Mesenchymal stem cell (in vitro differentiated cells and primary cell): ENCODE measurements at regions not wholly inside any gene's neighbourhood (a gene's known extent, or its start where the extent isn't known, plus 50 kb on each side); places are given as distances from the start of the nearest gene placed in this dataset.

Experiments used
- DNase-seq: peaks from one replicate; pipeline ENCODE4 v3.0.0-alpha.2; 2013
- H2AFZ ChIP-seq: one replicate; pipeline ENCODE4 v1.6.1; 2013; ENCODE audit warnings: low read depth, mild to moderate bottlenecking, control low read depth, inconsistent platforms, low read length, moderate library complexity
- H2AK5ac ChIP-seq: 2 replicates; pipeline ENCODE4 v1.6.1; 2013; ENCODE audit warnings: low read length, moderate library complexity, mild to moderate bottlenecking, inconsistent platforms; ENCODE audit not compliant: severe bottlenecking
- H2BK120ac ChIP-seq: one replicate; pipeline ENCODE4 v1.6.1; 2013; ENCODE audit warnings: low read depth, mild to moderate bottlenecking, inconsistent platforms, low read length, moderate library complexity
- H2BK12ac ChIP-seq, 2 experiments: one replicate each; pipeline ENCODE4 v1.6.1; 2013; ENCODE audit warnings: inconsistent platforms in 2 of 2, low read length in 2 of 2, mild to moderate bottlenecking in 2 of 2, moderate library complexity in 2 of 2, control low read depth in 1 of 2
- H2BK15ac ChIP-seq: one replicate; pipeline ENCODE4 v1.6.1; 2013; ENCODE audit warnings: mild to moderate bottlenecking, low read depth, inconsistent platforms; ENCODE audit not compliant: poor library complexity, severe bottlenecking
- H2BK5ac ChIP-seq: 2 replicates; pipeline ENCODE4 v1.6.1; 2013; ENCODE audit warnings: low read depth, mild to moderate bottlenecking, low read length, control low read depth, inconsistent platforms; ENCODE audit not compliant: poor library complexity, severe bottlenecking
- H3K14ac ChIP-seq, 2 experiments: one replicate each; pipeline ENCODE4 v1.6.1; 2013; ENCODE audit warnings: inconsistent platforms in 2 of 2, low read length in 2 of 2, control low read depth in 1 of 2, mild to moderate bottlenecking in 1 of 2, moderate library complexity in 1 of 2
- H3K18ac ChIP-seq, 2 experiments: one replicate each; pipeline ENCODE4 v1.6.1; 2013; ENCODE audit warnings: inconsistent platforms in 2 of 2, low read length in 2 of 2, control low read depth in 1 of 2, low read depth in 1 of 2, mild to moderate bottlenecking in 1 of 2
- H3K23ac ChIP-seq, 2 experiments: one replicate each; pipeline ENCODE4 v1.6.1; 2013; ENCODE audit warnings: inconsistent platforms in 2 of 2, low read length in 2 of 2, mild to moderate bottlenecking in 2 of 2, moderate library complexity in 2 of 2, control low read depth in 1 of 2
- H3K27ac ChIP-seq: 2 replicates; pipeline ENCODE4 v1.5.1; 2013; ENCODE audit warnings: mild to moderate bottlenecking, moderate library complexity, low read length, control low read depth, inconsistent platforms; ENCODE audit not compliant: poor library complexity, severe bottlenecking
- H3K27me3 ChIP-seq, 2 experiments: 2 replicates each; pipeline versions ENCODE4 v1.6.1 to v1.7.0; 2013; ENCODE audit warnings: low read length in 2 of 2, mild to moderate bottlenecking in 2 of 2, moderate library complexity in 2 of 2, control low read depth in 1 of 2, inconsistent platforms in 1 of 2; ENCODE audit not compliant: control insufficient read depth in 1 of 2, insufficient read depth in 1 of 2
- H3K36me3 ChIP-seq, 2 experiments: 2 replicates each; pipeline versions ENCODE4 v1.6.1 to v1.7.0; 2013; ENCODE audit warnings: low read length in 2 of 2, control low read depth in 1 of 2, inconsistent platforms in 1 of 2, low read depth in 1 of 2, mild to moderate bottlenecking in 1 of 2; ENCODE audit not compliant: insufficient read depth in 2 of 2, control insufficient read depth in 1 of 2
- H3K4ac ChIP-seq, 2 experiments: one replicate each; pipeline ENCODE4 v1.6.1; 2013; ENCODE audit warnings: inconsistent platforms in 2 of 2, low read length in 2 of 2, mild to moderate bottlenecking in 2 of 2, moderate library complexity in 2 of 2, control low read depth in 1 of 2, low read depth in 1 of 2
- H3K4me1 ChIP-seq: 2 replicates; pipeline ENCODE4 v1.6.1; 2013; ENCODE audit warnings: low read depth, low read length, control low read depth; ENCODE audit not compliant: control insufficient read depth, insufficient read depth
- H3K4me2 ChIP-seq: 2 replicates; pipeline ENCODE4 v1.6.1; 2013; ENCODE audit warnings: low read length, mild to moderate bottlenecking, inconsistent platforms; ENCODE audit not compliant: poor library complexity, severe bottlenecking
- H3K4me3 ChIP-seq, 2 experiments: 2 replicates each; pipeline versions ENCODE4 v1.5.1 to v1.7.0; 2013; ENCODE audit warnings: low read length in 2 of 2, mild to moderate bottlenecking in 2 of 2, control low read depth in 1 of 2, low read depth in 1 of 2; ENCODE audit not compliant: insufficient read depth in 1 of 2
- H3K79me1 ChIP-seq: replicated peaks from 2 replicates; pipeline ENCODE4 v1.6.1; 2013; ENCODE audit warnings: mild to moderate bottlenecking, control low read depth, low read length, inconsistent platforms; ENCODE audit not compliant: poor library complexity, severe bottlenecking
- H3K9ac ChIP-seq: 2 replicates; pipeline ENCODE4 v1.7.0; 2013; ENCODE audit warnings: mild to moderate bottlenecking, low read length, moderate library complexity
- H3K9me3 ChIP-seq: 2 replicates; pipeline ENCODE4 v1.7.0; 2013; ENCODE audit warnings: mild to moderate bottlenecking, low read length; ENCODE audit not compliant: control insufficient read depth
- H4K8ac ChIP-seq: one replicate; pipeline ENCODE4 v1.6.1; 2013; ENCODE audit warnings: inconsistent platforms, mild to moderate bottlenecking, low read length, moderate library complexity
- H4K91ac ChIP-seq: one replicate; pipeline ENCODE4 v1.6.1; 2013; ENCODE audit warnings: mild to moderate bottlenecking, low read length, inconsistent platforms
- WGBS: methylation state at CpG from one replicate; pipeline ENCODE4 v1.1.7; 2013; ENCODE audit warnings: mixed read lengths; 5-methylcytosine and 5-hydroxymethylcytosine counted together

DNA sequence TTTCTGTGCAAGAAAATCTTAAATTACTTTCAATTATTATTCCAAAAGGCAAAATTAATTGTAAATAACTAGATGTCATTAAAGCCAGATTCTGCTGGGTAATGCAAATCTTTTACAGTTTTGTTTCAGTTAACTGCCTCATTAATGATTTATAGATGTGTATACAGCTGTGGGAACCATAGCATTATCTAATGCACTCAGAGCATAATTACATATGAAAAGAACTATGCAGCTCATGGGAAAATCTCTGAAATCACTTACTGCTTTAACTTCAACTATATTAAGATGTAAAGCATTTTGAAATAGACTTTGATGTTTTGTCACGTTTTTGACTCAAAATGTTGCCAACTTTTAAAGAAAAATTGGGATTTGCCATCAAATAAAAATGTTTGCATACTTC lies 630.3 kb upstream of the KLHL4 start:
- H3K9ac ChIP-seq, result no peak overlapping the region
- H3K27me3 ChIP-seq, result no peaks in the 10 kb centered on the region
- H4K8ac ChIP-seq, result no peak overlapping the region
- no peak overlapping the region for H2BK12ac ChIP-seq
- no peak overlapping the region for H2AK5ac ChIP-seq
- no peak overlapping the region for H2BK5ac ChIP-seq
- no peak overlapping the region for H4K91ac ChIP-seq
- peak; percentile 6 for DNase-seq
- no peaks in the 10 kb centered on the region for H3K79me1 ChIP-seq
- no CpG with 5 or more reads among the region's 1 CpG for WGBS
- H3K14ac ChIP-seq, result no peak overlapping the region
- no peak overlapping the region for H3K4me2 ChIP-seq
- H2BK120ac ChIP-seq, result no peak overlapping the region
- no peak overlapping the region for H2BK15ac ChIP-seq
- no peak overlapping the region for H3K4ac ChIP-seq
- H3K36me3 ChIP-seq, result no peaks in the 10 kb centered on the region
- no peak overlapping the region for H3K27ac ChIP-seq
- H3K18ac ChIP-seq, result no peak overlapping the region
- no peak overlapping the region for H3K23ac ChIP-seq
- H3K9me3 ChIP-seq, result peaks cover 5% of the 10 kb centered on the region
- no peak overlapping the region for H2AFZ ChIP-seq
- H3K4me1 ChIP-seq, result no peaks in the 10 kb centered on the region
- no peak overlapping the region for H3K4me3 ChIP-seq

DNA sequence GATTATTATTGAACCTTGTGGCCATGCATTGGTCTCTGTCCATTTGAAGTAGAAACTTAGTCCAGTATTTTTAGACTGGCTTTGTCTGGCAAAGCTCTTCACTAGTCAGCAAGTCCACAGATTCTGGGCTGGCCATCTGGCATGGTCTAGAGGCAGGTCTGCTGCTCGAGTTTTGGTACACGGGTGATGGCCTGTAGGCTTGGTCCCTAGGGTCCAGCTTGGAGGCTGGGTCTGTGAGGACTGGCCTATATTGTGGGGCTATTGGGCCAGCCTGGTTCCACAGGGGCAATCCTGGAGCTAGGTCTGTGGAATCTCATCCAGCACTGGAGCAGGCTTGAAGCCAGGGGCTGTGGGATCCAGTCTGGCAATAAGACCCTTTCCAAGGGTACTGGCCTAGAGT lies 607.6 kb upstream of the KLHL4 start:
- Histone ChIP-seq H3K4me2 (no peak overlapping the region), H2BK120ac (no peak overlapping the region), H3K4me3 (no peak overlapping the region), H3K23ac (no peak overlapping the region), H3K14ac (no peak overlapping the region), H3K9me3 (no peaks in the 10 kb centered on the region), H3K36me3 (no peaks in the 10 kb centered on the region), H3K9ac (no peak overlapping the region), H2BK15ac (no peak overlapping the region), H3K27ac (no peak overlapping the region), H2AFZ (no peak overlapping the region), H2BK12ac (no peak overlapping the region), H4K8ac (no peak overlapping the region), H4K91ac (no peak overlapping the region), H3K4ac (no peak overlapping the region), H3K79me1 (no peaks in the 10 kb centered on the region), H3K27me3 (no peaks in the 10 kb centered on the region), H3K18ac (no peak overlapping the region), H2AK5ac (no peak overlapping the region), H2BK5ac (no peak overlapping the region), H3K4me1 (no peaks in the 10 kb centered on the region)
- WGBS, result 40% methylated on average over 1 of the region's 2 CpGs
- no peak for DNase-seq

DNA sequence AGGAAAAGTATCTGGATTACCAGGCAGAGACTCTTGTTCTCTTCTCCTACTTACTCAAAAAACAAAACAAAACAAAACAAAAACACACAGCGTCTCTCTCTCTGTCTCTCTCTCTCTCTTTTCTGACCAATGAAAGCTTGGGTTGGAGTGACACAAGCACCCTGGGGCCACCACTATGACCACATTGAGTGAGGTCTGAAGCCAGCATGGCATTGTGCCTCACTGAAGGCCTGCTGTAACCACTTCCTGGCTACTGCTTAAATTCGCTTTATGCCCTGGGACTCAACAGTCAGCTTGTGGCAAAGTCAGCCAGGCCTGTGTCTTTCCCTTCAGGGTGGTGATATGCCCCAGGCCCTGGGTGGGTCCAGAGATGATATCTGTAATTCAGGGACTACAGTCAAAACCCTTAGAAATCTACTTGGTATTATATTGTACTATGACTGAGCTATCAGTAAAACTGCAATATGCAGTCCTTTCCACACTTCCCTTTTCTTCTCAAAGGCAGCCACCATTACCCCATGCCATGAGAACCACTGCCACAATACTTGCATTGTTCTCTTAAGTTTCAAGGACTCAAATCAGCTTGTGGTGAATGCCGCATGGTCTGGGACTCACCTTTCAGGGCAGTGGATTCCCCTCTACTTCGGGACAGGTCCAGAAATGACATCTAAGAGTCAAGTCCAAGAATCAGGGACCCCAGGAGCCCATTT lies 606.8 kb upstream of the KLHL4 start:
- Histone ChIP-seq H2BK12ac (no peak overlapping the region), H2AFZ (no peak overlapping the region), H3K23ac (no peak overlapping the region), H3K14ac (no peak overlapping the region), H3K27me3 (no peaks in the 10 kb centered on the region), H4K91ac (no peak overlapping the region), H3K4ac (no peak overlapping the region), H2AK5ac (no peak overlapping the region), H3K4me1 (no peaks in the 10 kb centered on the region), H3K9ac (no peak overlapping the region), H2BK5ac (no peak overlapping the region), H3K27ac (no peak overlapping the region), H3K18ac (no peak overlapping the region), H3K79me1 (no peaks in the 10 kb centered on the region), H3K4me3 (no peak overlapping the region), H2BK120ac (no peak overlapping the region), H3K9me3 (no peaks in the 10 kb centered on the region), H3K4me2 (no peak overlapping the region), H3K36me3 (no peaks in the 10 kb centered on the region), H4K8ac (no peak overlapping the region), H2BK15ac (no peak overlapping the region)
- WGBS, result 79% methylated on average over 4 of the region's 4 CpGs
- no peak for DNase-seq

GRCh38 chrX:86914569-86914968 lies 603.0 kb upstream of the KLHL4 start:
- WGBS, result 63% methylated on average over 1 of the region's 1 CpG
- no peak overlapping the region for H2BK5ac ChIP-seq

More at GRCh38 chrX:86914569-86914968, 603.0 kb upstream of the KLHL4 start:
- Histone ChIP-seq H3K18ac (no peak overlapping the region), H2BK12ac (no peak overlapping the region), H2AFZ (no peak overlapping the region), H3K4me3 (no peak overlapping the region), H3K9ac (no peak overlapping the region), H3K27me3 (no peaks in the 10 kb centered on the region), H3K14ac (no peak overlapping the region), H4K8ac (no peak overlapping the region), H3K4ac (no peak overlapping the region), H2BK15ac (no peak overlapping the region), H3K9me3 (no peaks in the 10 kb centered on the region), H2AK5ac (no peak overlapping the region), H3K23ac (no peak overlapping the region), H4K91ac (no peak overlapping the region), H3K79me1 (no peaks in the 10 kb centered on the region), H2BK120ac (no peak overlapping the region), H3K4me2 (no peak overlapping the region), H3K4me1 (no peaks in the 10 kb centered on the region), H3K27ac (no peak overlapping the region), H3K36me3 (no peaks in the 10 kb centered on the region)
- no peak for DNase-seq
